Transverse colon (tissue), 4 donors: ENCODE measurements at regions not wholly inside any gene's neighbourhood (a gene's known extent, or its start where the extent isn't known, plus 50 kb on each side); places are given as distances from the start of the nearest gene placed in this dataset.

Experiments
- DNase-seq: peaks from one replicate; pipeline ENCODE4 v3.0.0-alpha.2; 2019
- H3K27ac ChIP-seq, 4 donors: fragments of 200-600 bp; sonication (generic); 2 replicates each; pipeline ENCODE4 v1.5.1; 2016 to 2018; ENCODE audit warnings: inconsistent platforms in 4 of 4
- H3K27me3 ChIP-seq: fragments of 200-600 bp; sonication (generic); 2 replicates; pipeline ENCODE4 v1.5.1; 2017; ENCODE audit warnings: inconsistent platforms
- H3K36me3 ChIP-seq, 4 donors: fragments of 200-600 bp; sonication (generic); 2 replicates each; pipeline ENCODE4 v1.5.1; 2017 to 2019; ENCODE audit warnings: inconsistent platforms in 4 of 4
- H3K4me1 ChIP-seq, 4 donors: fragments of 200-600 bp; sonication (generic); 2 replicates each; pipeline ENCODE4 v1.5.1; 2017 to 2020; ENCODE audit warnings: inconsistent platforms in 4 of 4
- H3K4me3 ChIP-seq, 4 donors: fragments of 200-600 bp; sonication (generic); 1 replicate in 1 of 4; 2 replicates in 3 of 4; pipeline versions ENCODE4 v1.5.1 to v1.6.1; 2017 to 2019; ENCODE audit warnings: inconsistent platforms in 4 of 4
- H3K9me3 ChIP-seq, 2 donors: fragments of 200-600 bp; sonication (generic); 2 replicates each; pipeline ENCODE4 v1.5.1; 2017 to 2019; ENCODE audit warnings: inconsistent platforms in 2 of 2
- EP300 ChIP-seq: sonication (generic); formaldehyde crosslinking; IDR thresholded peaks from one replicate; pipeline ENCODE4 v1.6.1; 2017; ENCODE audit warnings: antibody characterized with exemption, low read depth
- POLR2A ChIP-seq: fragments of 450-650 bp; IDR thresholded peaks from one replicate; pipeline ENCODE4 v1.6.1; 2016; ENCODE audit warnings: antibody characterized with exemption, mild to moderate bottlenecking, moderate library complexity
- POLR2AphosphoS5 ChIP-seq, 3 donors: sonication (generic); formaldehyde crosslinking; IDR thresholded peaks; one replicate each; pipeline ENCODE4 v1.6.1; 2016; ENCODE audit warnings: antibody characterized with exemption in 3 of 3
- WGBS, 2 donors: methylation state at CpG; one replicate each; pipeline ENCODE4 v1.1.5; 2018; ENCODE audit warnings: low coverage in 1 of 2; 5-methylcytosine and 5-hydroxymethylcytosine counted together
- in situ Hi-C, 4 donors: fragments of 200-750 bp; cut with MboI; loops; one replicate each; pipeline versions ENCODE4 v1.15.0 to v1.15.1; 2017; ENCODE audit warnings: low sequenced_read_pairs in 3 of 4, low pct_ligation_motif_present in 1 of 4, low pct_unique_long_range_greater_than_20kb in 1 of 4
- intact Hi-C: fragments of 100-400 bp; cut with DNase I; formaldehyde crosslinking; loops from one replicate; pipeline ENCODE4 v1.15.1; 2023; ENCODE audit warnings: low total_unique reads
- TF ChIP-seq, protein P1 (sequence below), 5 experiments: fragments of 200-600 bp in 3 of 5; fragments of 450-650 bp in 2 of 5; sonication (generic) in 3 of 5; IDR thresholded peaks; 1 replicate in 2 of 5; 2 replicates in 3 of 5; pipeline ENCODE4 v1.5.1; 2016 to 2017; ENCODE audit warnings: antibody characterized with exemption in 5 of 5, inconsistent platforms in 3 of 5, mild to moderate bottlenecking in 2 of 5, moderate library complexity in 1 of 5

DNA sequence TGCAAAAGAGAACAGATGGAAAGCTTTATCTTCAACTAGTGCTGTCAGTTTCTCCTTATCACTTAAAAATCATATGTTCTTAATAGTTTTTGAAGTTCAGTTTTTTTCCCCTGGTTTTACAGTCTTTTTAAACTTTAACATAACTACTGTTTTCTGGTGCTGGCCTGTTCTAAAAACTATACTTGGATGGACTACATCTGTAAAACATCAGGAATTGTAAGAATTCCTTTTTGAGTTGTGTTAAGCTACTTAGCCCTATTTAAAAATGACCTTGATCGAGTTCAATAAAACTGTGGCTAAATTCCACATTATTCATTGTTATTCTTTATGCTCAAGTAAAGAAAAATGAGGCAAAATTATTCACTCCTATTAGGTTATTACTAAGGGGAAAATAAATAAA lies 397.7 kb downstream of the NUP35 start:
- no peaks in the 10 kb centered on the region for H3K9me3 ChIP-seq
- H3K4me1 ChIP-seq = peaks cover 0 to 7% (median 0%) of the 10 kb centered on the region in 4 donors
- in situ Hi-C loops (no loop called here), intact Hi-C loops (no loop called here)
- no peak for DNase-seq
- H3K36me3 ChIP-seq = no peaks in the 10 kb centered on the region
- no peaks in the 10 kb centered on the region for H3K27me3 ChIP-seq
- WGBS, 2 donors = 67 to 87% methylated on average over 1 of the region's 1 CpG
- no peak overlapping the region for H3K27ac ChIP-seq
- no peak for TF ChIP-seq POLR2AphosphoS5 (IDR thresholded peaks at IDR 0.05)
- TF ChIP-seq, protein P1, sequence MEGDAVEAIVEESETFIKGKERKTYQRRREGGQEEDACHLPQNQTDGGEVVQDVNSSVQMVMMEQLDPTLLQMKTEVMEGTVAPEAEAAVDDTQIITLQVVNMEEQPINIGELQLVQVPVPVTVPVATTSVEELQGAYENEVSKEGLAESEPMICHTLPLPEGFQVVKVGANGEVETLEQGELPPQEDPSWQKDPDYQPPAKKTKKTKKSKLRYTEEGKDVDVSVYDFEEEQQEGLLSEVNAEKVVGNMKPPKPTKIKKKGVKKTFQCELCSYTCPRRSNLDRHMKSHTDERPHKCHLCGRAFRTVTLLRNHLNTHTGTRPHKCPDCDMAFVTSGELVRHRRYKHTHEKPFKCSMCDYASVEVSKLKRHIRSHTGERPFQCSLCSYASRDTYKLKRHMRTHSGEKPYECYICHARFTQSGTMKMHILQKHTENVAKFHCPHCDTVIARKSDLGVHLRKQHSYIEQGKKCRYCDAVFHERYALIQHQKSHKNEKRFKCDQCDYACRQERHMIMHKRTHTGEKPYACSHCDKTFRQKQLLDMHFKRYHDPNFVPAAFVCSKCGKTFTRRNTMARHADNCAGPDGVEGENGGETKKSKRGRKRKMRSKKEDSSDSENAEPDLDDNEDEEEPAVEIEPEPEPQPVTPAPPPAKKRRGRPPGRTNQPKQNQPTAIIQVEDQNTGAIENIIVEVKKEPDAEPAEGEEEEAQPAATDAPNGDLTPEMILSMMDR (IDR thresholded peaks at IDR 0.05) = no peak
- no peak for TF ChIP-seq EP300
- TF ChIP-seq POLR2A = no peak
- no peak overlapping the region for H3K4me3 ChIP-seq

DNA sequence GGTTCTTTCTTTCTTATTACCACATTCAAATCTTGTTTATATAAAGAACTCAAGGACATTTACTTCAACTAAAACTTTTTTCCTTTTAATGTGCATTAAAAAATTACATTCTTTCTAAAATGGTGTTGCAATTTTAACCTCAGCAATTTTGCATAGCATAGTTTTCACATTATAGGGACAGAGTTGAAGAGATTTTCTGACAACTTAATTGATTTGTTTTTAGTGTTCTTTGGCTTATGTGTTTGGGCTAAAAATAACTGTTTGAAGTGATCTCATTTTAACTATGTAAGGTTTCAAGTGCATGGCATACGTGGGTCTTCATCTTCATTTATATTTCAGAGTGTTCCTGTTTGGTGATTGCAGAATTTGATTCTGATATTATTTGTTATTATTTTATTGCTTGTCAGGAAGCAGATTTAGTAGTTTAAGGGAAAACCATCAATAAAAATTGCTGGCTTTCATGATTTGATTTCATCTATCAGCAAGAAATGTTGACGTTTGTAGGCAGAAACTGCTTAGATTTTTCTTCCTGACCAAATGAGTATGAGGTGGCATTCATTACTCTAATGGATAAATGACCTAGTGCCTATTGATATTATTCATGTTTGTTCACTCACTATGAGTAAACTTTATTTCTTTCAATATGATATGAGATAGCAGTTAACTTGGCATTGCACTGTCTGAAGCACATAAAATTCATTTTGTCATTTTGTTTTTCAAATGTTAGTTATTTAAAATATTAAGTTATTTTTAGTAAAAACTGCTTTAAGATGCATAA lies 398.4 kb downstream of the NUP35 start:
- DNase-seq = no peak
- intact Hi-C loops (no loop called here), in situ Hi-C loops (no loop called here)
- Histone ChIP-seq H3K4me3 (no peak overlapping the region), H3K4me1 (peaks cover 0 to 7% (median 0%) of the 10 kb centered on the region in 4 donors), H3K27me3 (no peaks in the 10 kb centered on the region), H3K36me3 (no peaks in the 10 kb centered on the region), H3K9me3 (no peaks in the 10 kb centered on the region), H3K27ac (no peak overlapping the region)
- WGBS, 2 donors = 71 to 73% methylated on average over 2 of the region's 2 CpGs
- TF ChIP-seq POLR2AphosphoS5 (IDR thresholded peaks at IDR 0.05) (no peak), EP300 (no peak), POLR2A (no peak)
- TF ChIP-seq, protein P1 (IDR thresholded peaks at IDR 0.05) = no peak

DNA sequence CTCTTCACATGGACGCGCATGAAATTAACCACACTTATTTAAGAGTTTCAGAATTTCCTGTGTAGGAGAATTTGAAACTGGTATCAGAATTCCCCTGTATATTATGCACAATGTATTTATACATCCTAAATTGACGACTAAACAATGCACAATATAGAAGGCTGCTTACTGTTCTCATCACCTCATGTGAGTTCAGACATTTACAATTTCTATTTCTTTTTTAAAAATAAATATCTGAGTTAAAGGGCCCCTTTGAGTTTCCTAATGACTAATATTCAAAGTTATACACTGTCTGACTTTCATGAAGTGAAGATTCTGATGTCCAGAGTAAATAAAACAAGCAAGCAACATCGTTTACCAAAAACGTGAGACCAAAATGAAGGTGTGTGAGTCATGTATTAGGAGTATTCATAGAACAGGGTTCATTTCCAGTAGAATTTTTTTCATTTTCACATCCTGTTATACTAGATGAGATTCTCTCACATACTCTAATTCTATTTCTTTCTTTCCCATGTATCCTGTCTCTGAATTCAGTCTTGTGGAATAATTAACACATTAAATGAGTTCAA lies 406.2 kb downstream of the NUP35 start:
- no peak overlapping the region for H3K4me3 ChIP-seq
- in situ Hi-C loops (no loop called here), intact Hi-C loops (no loop called here)
- 64 to 72% methylated on average over 5 of the region's 5 CpGs for WGBS, 2 donors
- H3K27ac ChIP-seq = no peak overlapping the region
- no peaks in the 10 kb centered on the region for H3K9me3 ChIP-seq
- no peaks in the 10 kb centered on the region for H3K4me1 ChIP-seq
- TF ChIP-seq POLR2A (no peak), POLR2AphosphoS5 (IDR thresholded peaks at IDR 0.05) (no peak), EP300 (no peak)
- TF ChIP-seq, protein P1 (IDR thresholded peaks at IDR 0.05) = no peak
- no peak for DNase-seq
- H3K27me3 ChIP-seq = no peaks in the 10 kb centered on the region
- no peaks in the 10 kb centered on the region for H3K36me3 ChIP-seq

DNA sequence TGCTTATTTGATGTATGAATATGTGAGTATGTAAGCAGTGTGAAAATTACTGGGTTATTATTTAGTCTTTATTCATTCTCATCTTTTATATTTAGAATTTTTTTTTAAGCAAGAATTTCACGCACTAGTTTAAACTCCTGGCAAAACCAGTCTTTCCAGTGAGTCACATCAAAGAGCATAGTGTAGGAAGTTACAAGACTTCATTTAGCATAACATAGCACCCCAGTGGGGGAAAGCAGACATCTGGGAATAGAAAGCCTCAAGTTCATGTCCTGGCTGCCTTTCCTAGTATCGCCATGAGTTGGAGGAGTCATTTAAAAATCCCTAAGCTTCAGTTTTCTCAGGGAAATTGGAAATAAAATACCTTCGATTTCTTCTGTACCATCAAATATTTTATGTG lies 408.3 kb downstream of the NUP35 start:
- no peaks in the 10 kb centered on the region for H3K36me3 ChIP-seq
- intact Hi-C loops (no loop called here), in situ Hi-C loops (no loop called here)
- peaks cover 0 to 6% (median under 1%) of the 10 kb centered on the region in 4 donors for H3K4me1 ChIP-seq
- H3K4me3 ChIP-seq = no peak overlapping the region
- 49 to 54% methylated on average over 2 to 3 of the region's 3 CpGs for WGBS, 2 donors
- DNase-seq = no peak
- no peaks in the 10 kb centered on the region for H3K27me3 ChIP-seq
- TF ChIP-seq POLR2AphosphoS5 (IDR thresholded peaks at IDR 0.05) = no peak
- TF ChIP-seq POLR2A = no peak
- TF ChIP-seq, protein P1 (IDR thresholded peaks at IDR 0.05) = no peak
- TF ChIP-seq EP300 = no peak
- no peak overlapping the region for H3K27ac ChIP-seq
- no peaks in the 10 kb centered on the region for H3K9me3 ChIP-seq
